TTC549 (cell line): ENCODE measurements at regions not wholly inside any gene's neighbourhood (a gene's known extent, or its start where the extent isn't known, plus 50 kb on each side); places are given as distances from the start of the nearest gene placed in this dataset.

Experiments used
- FAIRE-seq: peaks from 2 replicates; lab custom pipeline; 2012; peaks lifted over from hg19 to GRCh38; lab: Jason Lieb, UNC

DNA sequence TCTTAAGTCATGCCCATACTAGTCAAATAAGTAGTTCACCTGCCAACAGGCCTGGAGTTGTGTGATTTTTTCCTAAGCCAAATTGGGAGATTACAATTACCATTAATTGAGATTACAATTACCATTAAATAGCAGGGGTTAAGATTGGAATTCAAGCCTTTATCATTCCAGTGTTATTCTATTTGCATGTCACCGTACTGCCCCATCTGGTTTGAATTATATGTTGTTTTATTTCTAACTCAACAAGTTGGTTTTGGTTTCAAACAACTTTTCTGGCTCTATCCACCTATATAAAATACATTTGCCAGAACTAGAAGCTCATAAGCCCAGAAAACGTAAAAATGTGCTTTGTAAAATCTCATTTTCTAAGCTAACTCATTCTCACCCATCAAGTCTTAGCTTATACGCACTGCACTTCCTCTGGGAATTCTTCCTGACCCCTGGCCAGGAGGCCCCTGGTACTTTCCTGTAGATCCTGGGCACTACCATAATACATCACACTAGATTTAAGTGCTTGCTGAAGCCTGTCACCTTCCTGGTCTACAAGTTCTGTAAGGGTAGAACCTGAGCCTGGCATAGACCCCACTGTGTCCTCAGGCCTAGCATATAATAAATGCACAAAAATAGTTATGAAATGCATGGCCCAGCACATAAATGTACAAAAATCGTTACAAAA lies 242.0 kb upstream of the TRPM3 start:
- FAIRE-seq = no peak

DNA sequence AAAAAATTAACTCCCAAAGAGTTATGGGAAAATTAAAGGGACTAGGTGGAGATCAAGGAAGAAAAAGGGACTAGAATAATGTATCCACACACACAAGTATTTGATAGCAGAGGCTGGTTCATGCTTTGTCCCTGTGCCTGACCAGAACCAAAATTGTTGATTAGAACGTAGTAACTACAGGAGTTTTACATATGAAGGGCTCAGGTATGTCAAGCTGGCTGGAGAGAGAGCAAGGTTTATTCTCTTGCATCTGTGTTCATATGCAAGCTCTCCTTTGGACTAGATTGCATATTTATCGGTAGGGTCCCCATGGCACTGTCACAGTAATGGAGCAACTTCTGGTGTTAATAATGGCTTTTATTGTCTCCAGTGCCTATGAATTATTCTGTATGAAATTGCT lies 239.9 kb upstream of the TRPM3 start:
- FAIRE-seq = no peak

GRCh38 chr9:71357346-71357745 lies 235.9 kb upstream of the TRPM3 start:
- FAIRE-seq = no peak

DNA sequence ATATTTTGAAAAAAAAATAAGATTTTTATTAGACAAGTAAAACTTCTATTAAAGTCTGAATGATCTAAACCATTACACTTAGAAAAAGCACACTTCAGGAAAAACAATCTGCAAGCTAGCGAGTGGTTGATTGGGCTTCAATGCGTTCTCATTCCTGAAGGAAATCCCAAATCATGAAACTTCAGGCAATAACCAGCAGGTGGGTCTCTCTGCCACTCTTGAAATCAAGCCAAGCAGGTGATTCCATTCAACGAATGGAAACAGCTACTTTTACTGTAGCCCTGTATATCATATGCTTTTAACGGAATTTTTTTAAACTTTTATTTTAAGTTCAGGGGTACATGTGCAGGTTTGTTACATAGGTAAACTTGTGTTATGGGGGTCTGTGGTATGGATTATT lies 234.5 kb upstream of the TRPM3 start:
- FAIRE-seq = no peak

- FAIRE-seq = no peak
These were observed 232.3 kb upstream of the TRPM3 start for GRCh38 chr9:71353720-71354119.

- no peak for FAIRE-seq
These were observed 231.4 kb upstream of the TRPM3 start for GRCh38 chr9:71352837-71353236.

DNA sequence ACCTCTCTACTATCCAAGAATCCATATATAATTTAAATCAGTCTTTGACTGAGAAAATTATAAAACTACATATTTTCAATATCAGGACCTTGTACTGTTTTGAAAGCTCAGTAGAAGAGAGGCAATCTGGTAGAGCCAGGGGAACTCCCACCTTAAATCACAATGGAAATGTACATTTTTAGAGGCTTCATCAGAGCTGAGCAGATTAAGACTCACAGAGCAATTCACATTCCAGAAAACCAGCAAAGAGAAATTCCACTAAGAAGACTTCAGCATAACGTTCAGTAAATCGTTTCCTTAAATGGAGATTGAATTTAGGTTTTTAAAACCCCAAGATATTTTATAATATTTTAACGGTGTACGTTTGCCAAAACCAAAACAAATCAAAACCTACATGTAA lies 227.8 kb upstream of the TRPM3 start:
- FAIRE-seq = no peak

GRCh38 chr9:71333321-71333720 lies 211.9 kb upstream of the TRPM3 start:
- no peak for FAIRE-seq

- no peak for FAIRE-seq
These were observed 210.2 kb upstream of the TRPM3 start for GRCh38 chr9:71331603-71332002.

DNA sequence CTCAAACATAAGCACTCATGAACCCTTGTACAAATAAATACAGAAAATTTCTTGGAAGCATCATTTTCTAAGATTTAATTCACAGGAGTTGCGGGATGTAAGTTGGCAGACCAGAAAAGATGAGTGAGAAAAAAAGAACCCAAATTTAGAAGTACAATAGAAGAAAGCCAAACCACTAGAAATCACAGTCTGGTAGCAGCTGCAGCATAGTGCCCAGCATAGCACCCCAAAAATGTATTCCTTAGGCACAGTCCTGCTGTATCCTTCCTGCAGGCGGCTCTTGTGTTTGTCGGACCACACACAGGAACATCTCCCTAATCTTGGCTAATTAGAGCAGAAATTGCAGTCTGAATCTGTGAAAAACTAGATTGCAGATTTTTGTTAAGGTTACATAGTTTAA lies 208.5 kb upstream of the TRPM3 start:
- FAIRE-seq = no peak

- no peak for FAIRE-seq
These were observed 204.9 kb upstream of the TRPM3 start for GRCh38 chr9:71326360-71326759.

- no peak for FAIRE-seq
These were observed 201.9 kb upstream of the TRPM3 start for GRCh38 chr9:71323357-71323756.

- no peak for FAIRE-seq
These were observed 200.9 kb upstream of the TRPM3 start for GRCh38 chr9:71322311-71322710.

DNA sequence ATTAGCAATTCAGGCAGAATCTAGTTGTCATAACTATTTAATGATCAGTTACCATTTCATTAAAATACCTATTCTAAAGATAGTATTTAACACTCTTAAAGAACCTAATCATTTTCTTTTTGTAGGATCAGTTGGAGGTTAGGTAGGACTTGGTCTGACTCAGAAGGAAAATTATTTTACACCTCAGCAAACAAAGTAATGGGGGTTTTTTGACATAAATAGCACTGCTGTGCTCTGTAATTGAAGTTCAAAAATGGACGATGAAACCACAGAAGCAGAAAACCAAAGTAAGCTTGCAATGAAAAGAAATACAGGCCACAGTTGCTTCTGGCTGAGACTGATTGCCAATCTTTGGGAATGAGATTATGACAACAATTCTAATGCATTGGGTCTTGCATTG lies 187.0 kb upstream of the TRPM3 start:
- no peak for FAIRE-seq

DNA sequence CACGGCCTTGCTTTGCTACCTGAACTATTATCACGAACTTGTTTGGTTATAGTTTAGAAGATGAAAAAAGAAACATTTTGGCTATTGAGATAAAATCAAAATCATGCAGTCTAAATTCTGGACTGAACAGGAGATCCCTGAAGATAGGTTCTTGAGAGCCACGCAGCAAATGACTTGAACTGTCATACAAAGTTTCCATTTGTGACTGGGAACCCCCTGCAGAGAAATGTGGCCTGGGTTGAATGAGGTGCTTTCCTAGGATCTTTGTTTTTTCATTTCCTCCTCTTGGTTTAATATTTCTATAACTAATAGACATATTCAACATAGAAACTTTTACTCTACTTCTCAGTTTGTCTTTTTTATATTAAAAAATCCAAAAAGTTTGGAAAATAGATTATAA lies 184.7 kb upstream of the TRPM3 start:
- FAIRE-seq = no peak

GRCh38 chr9:71303351-71303750 lies 181.9 kb upstream of the TRPM3 start:
- FAIRE-seq = no peak

- no peak for FAIRE-seq
These were observed 181.4 kb upstream of the TRPM3 start for GRCh38 chr9:71302776-71303175.

DNA sequence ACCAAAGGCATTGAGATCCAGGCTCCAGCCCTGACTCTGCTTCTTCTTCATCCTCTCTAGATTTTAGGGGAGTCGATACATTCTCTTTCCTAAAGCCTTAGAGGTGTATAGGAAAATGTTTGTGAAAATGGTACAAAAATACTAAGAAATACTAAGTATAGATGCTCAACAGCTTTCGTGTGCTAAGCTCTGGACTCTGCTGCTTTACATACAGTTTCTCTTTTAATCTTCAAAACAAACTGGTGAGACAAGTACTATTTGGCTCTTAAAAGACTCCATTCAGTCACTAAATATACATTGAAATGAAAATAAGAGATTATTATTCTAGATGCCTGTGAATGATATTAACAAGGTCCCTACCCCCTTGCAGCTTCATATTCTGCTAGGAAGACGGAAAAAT lies 174.5 kb upstream of the TRPM3 start:
- FAIRE-seq = no peak

DNA sequence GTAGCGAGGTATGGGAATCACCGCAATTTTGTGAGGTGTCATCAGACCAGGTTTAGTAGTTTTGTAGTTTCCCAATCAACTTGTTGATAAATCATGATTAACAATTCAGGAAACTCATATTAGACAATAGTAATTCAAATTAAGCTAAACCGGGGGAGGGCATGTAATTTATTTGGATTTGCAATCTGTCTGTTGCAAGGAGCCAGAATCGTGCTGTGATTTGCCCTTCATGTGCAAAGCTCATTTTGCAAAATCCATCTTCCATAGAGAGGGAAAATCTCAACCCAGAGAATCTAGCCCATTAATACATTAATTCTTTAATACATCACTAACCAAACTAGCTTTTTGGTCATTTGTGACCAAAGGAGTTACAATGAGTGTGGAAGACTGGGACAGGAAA lies 164.7 kb upstream of the TRPM3 start:
- no peak for FAIRE-seq

- FAIRE-seq = peak; percentile 26
These were observed 163.8 kb upstream of the TRPM3 start for GRCh38 chr9:71285191-71285656.

DNA sequence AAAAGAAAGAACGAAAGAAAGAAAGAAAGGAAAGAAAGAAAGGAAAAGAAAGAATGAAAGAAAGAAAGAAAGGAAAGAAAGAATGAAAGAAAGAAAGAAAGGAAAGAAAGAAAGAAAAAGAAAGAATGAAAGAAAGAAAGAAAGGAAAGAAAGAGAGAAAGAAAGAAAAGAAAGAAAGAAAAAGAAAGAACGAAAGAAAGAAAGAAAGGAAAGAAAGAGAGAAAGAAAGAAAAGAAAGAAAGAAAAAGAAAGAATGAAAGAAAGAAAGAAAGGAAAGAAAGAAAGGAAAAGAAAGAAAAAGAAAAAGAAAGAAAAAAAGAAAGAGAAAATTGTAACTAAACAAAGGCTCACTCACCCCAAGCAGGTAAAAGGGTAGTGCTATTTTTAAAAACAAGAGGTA lies 160.7 kb upstream of the TRPM3 start:
- FAIRE-seq = peak; percentile 73

DNA sequence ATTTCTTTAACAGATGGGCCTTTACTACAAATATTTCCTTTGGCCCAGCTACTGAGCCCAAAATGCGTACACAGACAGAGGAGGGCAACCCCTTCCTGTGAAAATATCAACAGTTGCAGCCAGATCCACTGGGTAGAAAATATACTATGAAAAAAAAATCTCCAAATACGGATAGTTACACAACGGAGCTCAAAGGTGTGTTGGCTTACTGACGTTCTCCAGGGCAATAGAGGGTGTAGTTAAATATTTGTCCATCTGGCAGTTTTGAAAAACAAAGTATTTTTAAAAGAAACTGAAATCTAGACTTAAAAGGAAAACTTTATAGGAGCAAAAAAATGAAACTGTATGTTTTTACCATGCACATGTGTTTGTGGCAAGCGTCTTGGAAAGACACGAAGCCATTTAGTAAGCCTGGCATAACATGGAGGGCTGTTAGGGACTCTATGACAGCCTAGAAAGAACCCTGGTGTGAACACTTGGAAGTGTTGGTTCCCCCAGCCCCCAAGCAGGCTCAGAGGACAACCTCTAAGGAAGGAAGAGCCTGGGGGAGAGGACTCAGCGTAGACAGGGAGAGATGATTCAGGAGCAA lies 157.8 kb upstream of the TRPM3 start:
- no peak for FAIRE-seq

GRCh38 chr9:71273613-71274012 lies 152.2 kb upstream of the TRPM3 start:
- FAIRE-seq = no peak

DNA sequence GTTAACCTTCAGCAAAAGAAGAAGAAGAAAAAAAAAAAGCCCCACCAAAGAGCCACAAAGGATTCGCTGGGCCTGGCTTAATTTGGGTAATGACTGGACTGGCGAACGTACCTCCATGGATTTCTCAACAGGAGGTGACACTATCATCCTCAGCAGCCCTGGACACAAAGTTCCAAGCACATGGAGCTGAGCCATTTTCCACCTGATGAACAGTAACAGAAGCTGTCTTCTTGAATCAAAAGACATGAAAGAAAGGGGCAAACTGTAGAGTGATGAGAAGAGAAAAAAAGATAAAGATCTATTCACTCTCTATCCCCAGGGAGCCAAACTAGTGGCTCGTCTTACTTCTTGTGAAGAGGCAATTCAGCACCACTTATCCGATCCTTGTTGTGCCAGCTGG lies 150.2 kb upstream of the TRPM3 start:
- no peak for FAIRE-seq
